A549 (cell line): ENCODE measurements at regions not wholly inside any gene's neighbourhood (a gene's known extent, or its start where the extent isn't known, plus 50 kb on each side); places are given as distances from the start of the nearest gene placed in this dataset.

ENCODE experiments used
- CEBPB ChIP-seq, 2 experiments: fragments of >200 bp in 1 of 2; sonication (Bioruptor Twin) in 1 of 2; formaldehyde crosslinking in 1 of 2; IDR thresholded peaks; 2 replicates each; pipeline ENCODE4 v1.6.1; 2012 to 2016
- CHD2 ChIP-seq: fragments of 150-350 bp; IDR thresholded peaks from 2 replicates; pipeline ENCODE4 v1.6.1; 2014; ENCODE audit warnings: low read length; ENCODE audit not compliant: partially characterized antibody
- CTCF ChIP-seq: fragments of >200 bp; sonication (Bioruptor Twin); formaldehyde crosslinking; IDR thresholded peaks from 3 replicates; pipeline ENCODE4 v1.5.1; 2016
- KDM1A ChIP-seq: fragments of 200-600 bp; sonication (generic); IDR thresholded peaks from 2 replicates; pipeline ENCODE4 v1.6.1; 2016; ENCODE audit warnings: low read depth, mild to moderate bottlenecking
- MAFK ChIP-seq: fragments of 450-650 bp; IDR thresholded peaks from 2 replicates; pipeline ENCODE4 v1.6.1; 2014; ENCODE audit not compliant: partially characterized antibody
- NR3C1 ChIP-seq: fragments of >200 bp; sonication (Bioruptor Twin); formaldehyde crosslinking; IDR thresholded peaks from 3 replicates; pipeline ENCODE4 v1.6.1; 2017
- SMC3 ChIP-seq: fragments of >200 bp; sonication (Bioruptor Twin); formaldehyde crosslinking; IDR thresholded peaks from 3 replicates; pipeline ENCODE4 v1.6.1; 2018; ENCODE audit warnings: inconsistent platforms
- USF2 ChIP-seq: fragments of 450-650 bp; IDR thresholded peaks from 2 replicates; pipeline ENCODE4 v1.6.1; 2014; ENCODE audit warnings: antibody characterized with exemption

DNA sequence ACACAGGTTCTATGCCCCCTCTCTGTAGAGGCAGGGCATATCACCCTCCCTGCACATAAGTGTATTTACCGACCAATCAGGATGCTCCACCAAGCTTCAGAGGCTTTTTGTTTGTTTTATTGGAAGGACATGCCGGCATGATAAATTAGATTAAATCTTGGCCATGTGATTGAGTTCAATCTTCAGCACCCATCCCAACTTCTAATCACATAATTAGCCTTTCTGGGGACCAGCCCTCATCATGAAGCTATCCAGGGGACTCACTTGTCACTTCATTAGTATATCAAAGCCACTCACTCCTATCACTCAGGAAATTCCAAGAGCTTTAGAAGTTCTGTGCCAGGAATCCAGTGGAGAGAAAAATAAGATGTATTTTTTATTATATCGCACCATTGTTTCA lies 158.6 kb upstream of the SYT4 start:
- TF ChIP-seq SMC3 (no peak), CTCF (no peak), USF2 (no peak), CHD2 (no peak), MAFK (no peak), CEBPB (IDR thresholded peaks at IDR 0.05) (no peak), NR3C1 (no peak), KDM1A (no peak)
